NCI-H748 (cell line): ENCODE measurements at regions not wholly inside any gene's neighbourhood (a gene's known extent, or its start where the extent isn't known, plus 50 kb on each side); places are given as distances from the start of the nearest gene placed in this dataset.
A peak's percentile ranks its signal among the peaks of the same experiment; 100 is the strongest.

ENCODE experiments used
- DNase-seq: peaks from one replicate; lab custom pipeline; 2025; ENCODE audit not compliant: unreplicated experiment; lab: John Stamatoyannopoulos, UW

DNA sequence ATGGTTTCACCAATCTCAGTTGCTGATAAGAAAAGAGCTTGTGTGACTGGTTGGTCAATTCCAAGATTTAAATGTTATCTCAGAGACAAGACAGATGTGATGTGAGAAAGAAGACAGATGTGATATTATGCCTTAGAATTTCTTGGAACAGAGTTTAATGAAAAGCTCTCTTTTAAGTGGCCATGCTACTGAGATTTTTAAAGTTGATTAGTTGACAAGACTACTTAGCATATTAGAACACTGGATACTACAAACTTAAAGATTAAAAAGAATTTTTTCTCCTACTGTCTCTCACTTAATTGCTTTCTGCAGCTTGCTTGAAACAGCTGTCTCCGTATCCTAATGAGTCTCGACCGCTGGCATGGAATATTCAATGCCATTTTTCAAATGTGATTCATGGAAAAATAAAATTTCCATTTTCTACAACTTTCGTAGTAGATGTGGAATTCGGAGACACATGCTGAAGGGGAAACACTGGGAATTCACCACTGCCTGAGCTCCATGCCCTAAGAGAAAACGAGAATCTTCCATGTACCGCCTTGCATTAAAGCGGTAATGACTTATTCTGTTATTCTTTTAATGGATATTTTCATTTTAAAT is 634.2 kb upstream of the SETBP1 start:
- no peak for DNase-seq

DNA sequence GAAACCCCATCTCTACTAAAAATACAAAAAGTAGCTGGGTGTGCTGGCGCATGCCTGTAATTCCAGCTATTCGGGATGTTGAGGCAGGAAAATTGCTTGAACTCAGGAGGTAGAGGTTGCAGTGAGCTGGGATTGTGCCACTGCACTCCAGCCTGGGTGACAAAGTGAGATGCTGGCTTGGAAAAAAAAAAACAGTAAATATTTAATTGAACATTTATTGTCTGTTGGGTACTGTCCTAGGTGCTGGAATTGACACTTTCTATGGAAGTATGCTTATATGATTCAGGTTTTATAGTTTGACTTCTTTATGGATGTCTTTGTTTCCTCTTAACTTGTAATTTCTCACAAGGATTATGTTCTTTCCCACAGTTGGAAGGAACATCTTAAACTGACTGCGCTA is 633.1 kb upstream of the SETBP1 start:
- DNase-seq: no peak

DNA sequence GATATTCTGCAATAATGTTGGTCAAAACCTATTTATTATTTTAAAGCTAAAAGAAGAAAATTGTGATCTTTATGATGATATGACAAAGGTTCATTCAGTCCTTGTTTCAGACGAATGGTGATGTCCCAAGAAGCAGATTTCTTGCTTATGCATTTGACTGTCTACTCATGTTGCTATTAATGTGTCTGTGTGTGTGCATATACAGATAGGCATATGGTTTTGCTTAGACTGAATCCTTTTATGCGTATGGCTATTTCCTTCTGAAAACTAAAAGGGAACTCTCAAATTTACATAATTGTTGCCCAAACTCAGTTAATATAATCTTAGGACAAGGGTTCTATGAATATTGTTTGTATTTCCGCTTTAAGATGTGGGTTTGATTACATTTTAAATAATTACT is 632.3 kb upstream of the SETBP1 start:
- DNase-seq: no peak

DNA sequence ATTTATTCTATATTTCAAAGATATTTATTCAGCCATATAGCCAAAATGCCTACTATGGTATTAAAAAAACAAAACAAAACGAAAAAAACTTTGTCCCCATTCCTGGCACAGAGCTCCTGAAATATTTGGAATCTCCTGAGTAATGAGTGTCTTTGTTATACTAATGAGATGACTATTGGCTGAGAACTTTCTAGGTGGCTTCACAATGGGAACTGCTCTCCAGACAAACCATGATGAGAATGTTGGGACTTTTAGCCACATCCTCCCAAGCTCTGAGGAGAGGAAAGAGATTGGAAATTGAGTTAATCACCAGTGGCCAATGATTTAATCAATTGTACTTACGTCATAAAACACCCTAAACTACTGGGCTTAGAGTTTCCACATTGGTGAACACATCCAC is 631.8 kb upstream of the SETBP1 start:
- DNase-seq: no peak

DNA sequence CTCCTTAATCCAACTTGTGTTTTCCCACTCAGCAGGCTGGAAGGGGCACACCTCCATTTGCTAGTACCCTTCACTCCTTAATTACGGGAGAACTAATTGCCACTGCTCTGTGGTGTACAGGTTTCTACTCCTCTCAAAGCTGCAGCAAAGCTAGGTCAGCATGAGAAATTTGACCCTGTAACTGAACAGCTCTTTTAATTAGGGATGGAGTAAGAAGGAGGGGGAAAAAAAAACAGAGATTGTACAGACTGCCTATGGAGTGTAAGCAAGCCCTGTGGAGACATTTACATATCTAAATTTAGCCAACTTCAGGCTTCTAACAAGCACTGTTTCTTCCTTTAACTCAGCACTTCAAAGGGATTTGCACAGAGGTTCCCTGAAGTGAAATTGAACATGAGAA is 629.7 kb upstream of the SETBP1 start:
- peak; percentile 89 for DNase-seq

DNA sequence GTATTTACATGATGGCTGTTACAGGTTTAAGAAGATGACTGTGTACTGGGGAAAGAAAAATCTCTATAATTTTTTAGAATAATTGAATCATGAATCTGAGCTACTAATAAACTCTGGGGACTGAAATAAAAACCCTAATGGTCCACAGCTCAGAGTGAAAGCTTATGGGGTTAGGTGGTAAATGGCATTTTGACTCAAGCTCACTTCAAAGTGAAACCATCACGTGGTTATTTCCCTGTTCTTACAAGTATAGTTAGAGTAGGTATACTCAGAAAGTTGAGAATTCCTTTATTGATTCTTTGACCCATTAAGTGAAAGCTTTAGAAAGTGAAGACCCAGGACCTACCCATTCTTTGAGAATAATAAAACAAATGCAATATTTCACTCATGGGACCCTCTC is 626.2 kb upstream of the SETBP1 start:
- no peak for DNase-seq

DNA sequence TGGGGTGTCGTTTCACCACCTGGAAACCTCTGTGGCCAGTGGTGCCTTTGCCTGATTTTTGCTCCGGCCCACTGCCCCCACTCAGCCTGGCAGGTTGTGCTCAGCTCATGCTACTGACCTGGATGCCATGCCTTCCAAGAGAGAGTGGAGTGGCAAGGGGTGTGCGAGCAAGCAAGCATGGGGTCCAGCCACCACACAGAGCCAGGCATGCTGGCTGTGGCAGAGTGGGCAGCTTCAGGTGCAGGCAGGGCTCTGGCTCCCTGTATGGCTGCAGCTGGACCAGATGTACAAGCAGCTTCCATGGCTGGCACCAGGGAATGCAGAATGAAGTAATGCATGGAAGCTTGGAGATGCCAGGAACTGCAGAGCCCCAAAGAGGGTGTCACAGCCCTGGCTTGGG is 620.5 kb upstream of the SETBP1 start:
- no peak for DNase-seq

DNA sequence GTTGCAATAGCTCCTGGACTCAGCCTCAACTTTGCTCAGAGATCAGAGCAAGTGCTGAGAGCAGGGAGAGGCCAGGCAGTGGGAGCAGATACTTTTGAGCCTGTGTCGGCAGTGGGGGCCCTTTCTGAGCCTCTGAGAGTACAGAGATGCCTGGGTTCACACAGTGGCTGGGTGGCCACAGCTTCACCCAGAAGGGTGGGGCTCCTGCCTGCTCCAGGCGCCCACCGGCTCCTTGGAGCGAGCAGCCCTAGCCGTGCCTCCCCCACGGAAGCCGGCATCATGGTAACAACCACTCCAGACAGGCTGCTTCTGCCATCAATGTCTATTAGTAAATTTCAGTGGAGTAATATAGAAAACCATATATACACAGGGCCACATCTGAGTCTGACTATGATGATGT is 619.2 kb upstream of the SETBP1 start:
- DNase-seq: no peak

DNA sequence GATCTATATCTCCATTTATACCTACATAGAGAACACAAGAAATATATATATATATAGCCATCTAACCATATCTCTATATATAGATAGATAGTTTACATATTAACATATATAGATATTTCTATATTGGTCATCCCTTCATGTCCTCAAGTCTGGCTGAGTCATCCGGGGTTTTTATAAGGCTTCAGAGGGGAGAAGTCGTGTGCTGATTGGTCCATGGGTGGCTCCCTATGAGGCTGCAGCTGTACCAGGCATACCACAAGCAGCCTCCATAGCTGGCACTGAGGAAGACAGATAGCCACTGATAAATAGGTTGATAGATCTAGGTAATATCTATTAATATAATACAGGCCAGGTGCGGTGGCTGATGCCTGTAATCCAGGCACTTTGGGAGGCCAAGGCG is 618.3 kb upstream of the SETBP1 start:
- DNase-seq: no peak

DNA sequence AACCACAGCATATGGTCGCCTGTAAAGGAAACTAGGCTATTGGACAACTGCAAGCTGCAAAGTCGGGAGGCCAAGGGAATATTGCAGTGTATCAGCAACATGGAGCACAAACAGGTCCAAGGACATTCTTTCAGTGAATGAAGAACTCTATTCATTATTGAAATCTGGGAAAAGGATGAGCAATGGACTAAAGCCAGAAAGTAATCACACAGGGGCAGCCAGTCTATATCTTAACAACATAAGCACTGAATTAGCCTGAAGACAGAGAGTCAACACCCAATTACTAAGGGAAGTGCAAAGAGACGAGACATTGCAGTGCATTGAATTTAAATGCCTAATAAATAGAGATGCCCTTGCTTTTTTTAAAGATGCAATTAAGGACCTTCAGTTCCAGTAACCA is 615.5 kb upstream of the SETBP1 start:
- no peak for DNase-seq

DNA sequence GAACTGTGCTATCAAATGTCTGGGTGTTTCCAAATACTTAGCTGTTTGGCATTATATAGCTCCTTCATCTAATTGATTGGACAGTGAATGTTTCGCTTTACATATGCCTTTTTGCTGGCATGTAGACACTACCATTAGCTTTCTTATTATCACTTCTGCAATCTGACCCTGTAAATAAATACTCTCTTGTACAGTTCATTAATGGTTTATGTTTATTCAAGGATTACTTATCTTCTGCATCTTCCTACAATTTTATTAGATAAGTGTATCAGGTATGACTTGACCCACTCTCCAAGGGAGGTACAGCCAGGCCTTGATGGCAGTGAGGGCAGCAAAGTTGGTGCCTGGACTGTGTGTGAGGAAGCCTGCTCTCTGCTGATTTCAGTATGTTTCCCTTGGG is 614.1 kb upstream of the SETBP1 start:
- DNase-seq: no peak

DNA sequence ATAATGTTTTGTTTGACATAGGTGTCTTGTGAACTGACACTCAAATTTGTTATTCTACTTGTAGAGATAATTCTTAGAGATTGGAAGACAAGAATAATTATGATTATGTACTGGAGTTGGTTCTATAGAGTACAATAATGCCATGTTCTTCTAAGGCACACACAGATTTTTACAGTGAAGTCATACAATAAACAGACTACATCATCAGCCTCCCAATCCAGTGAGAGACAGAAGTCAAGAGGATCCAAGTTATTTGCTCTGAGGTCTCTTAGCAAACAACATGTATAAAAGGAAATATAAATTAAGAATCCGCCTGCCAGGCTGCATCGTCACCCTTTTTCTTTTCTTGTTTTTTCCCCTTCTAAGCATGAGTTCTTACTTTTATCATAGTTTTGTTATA is 613.5 kb upstream of the SETBP1 start:
- DNase-seq: peak; percentile 22

DNA sequence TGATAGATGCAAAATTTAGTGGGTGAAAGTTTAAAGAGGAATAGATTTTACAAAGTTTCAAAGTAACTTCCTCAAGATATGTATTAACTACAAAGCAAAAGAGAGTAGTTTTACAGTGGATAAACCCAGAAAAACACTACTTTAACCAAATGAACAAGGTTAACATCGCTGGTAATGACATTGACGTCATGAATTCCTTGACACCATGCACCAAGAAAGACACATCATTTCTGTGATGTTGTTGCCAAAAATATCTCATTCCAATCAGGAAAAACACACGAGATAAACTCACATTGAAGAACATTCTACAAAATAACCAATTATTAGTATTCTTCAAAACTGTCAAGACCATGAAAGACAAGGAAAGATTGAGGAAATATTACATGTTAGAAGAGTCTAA is 605.6 kb upstream of the SETBP1 start:
- DNase-seq: no peak

DNA sequence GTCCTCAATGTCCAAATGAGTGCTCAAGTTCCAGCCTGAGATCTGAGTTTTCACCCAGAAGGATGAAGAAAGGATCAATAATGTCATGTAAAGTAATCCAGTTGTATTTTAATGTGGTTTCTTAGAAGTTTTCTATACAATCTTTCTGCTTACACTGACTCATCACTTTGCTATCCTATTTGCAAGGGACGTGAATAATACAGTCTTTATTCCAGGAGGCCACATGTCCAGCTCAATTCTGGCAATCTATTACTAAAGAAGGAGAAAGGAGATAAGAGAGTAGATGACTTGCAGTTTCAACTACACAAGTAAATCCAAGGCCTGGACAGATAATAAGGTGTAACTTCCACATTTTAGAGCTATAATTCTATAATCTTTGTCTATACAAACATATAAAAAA is 601.1 kb upstream of the SETBP1 start:
- DNase-seq: no peak

DNA sequence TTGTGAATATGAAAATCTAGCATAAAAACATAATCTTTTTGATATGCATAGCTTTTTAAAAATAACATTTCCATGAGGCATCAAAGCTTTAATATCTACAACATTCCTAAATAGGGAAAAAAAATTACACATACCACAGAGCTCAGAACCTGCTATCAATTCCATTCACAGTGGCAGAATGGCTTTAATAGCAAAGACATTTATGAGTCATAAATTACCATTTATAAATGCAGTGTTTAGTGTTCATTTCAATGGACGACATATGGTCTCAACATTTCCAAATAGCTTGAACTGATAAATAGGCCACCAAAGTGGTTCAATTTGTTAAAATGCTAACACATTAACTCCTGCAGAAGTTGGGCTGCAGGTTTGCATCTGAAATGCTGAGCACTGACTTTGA is 600.6 kb upstream of the SETBP1 start:
- no peak for DNase-seq

DNA sequence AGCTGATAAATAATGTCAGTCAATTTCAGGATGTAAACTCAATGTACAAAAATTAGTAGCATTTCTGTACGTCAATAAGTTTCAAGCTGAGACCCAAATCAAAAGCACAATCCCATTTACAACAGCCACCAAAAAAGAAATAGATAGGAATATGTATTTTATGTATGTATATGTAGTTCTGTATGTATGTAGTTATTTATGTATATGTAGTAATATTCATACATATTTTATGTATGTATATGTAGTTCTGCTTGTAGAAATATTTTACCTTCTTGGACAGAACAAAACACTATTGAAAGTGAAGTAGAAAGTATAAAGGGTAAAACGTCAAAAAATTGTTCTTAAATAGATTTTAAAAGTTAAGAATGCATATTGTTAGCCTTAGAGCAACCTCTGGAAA is 591.0 kb upstream of the SETBP1 start:
- no peak for DNase-seq

DNA sequence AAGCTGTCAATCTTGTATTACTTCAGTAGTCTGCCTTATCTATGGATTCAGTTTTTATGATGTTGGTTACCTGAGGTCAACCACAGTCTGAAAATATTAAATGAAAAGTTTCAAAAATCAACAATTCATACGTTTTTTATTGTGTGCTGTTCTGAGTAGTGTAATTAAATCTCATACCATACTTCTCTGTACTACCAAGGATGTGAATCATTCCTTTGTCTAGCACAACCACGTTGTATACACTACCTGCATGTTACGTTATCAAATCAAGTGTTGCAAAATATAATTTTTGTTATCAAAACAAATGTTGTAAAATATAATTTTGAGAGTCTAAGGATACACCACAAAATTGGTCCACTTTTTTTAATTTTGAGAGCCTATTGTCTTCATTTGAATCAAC is 590.2 kb upstream of the SETBP1 start:
- no peak for DNase-seq

DNA sequence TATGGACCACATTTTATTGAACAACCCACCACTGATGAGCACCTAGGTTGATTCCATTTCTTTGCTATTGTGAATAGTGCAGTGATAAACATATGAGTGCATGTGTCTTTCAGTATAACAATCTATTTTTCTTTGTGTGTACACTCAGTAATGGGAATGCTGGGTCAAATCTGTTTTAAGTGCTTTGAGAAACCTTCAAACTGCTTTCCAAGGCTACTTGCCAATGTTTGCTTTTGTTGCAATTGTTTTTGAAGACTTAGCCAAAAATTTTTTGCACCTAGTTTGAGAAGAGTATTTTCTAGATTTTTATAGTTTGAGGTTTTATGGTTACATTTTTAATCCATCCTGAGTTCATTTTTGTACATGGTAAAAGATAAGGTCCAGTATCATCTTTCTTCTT is 587.4 kb upstream of the SETBP1 start:
- no peak for DNase-seq

DNA sequence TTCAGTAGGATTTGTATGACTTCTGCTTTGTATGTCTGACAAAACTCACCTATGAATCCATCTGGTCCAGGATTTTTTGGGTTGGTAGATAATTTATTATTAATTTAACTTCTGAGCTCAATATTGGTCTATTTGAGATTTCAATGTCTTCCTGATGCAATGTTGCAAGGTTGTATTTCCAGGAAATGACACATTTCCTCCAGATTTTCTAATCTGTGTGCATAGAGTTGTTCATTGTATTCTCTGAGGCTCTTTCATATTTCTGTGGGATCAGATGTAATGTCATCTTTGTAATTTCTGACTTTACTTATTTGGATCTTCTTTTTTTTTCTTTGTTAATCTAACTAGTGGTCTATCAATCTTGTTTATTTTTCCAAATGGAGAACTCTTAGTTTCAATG is 584.7 kb upstream of the SETBP1 start:
- no peak for DNase-seq

DNA sequence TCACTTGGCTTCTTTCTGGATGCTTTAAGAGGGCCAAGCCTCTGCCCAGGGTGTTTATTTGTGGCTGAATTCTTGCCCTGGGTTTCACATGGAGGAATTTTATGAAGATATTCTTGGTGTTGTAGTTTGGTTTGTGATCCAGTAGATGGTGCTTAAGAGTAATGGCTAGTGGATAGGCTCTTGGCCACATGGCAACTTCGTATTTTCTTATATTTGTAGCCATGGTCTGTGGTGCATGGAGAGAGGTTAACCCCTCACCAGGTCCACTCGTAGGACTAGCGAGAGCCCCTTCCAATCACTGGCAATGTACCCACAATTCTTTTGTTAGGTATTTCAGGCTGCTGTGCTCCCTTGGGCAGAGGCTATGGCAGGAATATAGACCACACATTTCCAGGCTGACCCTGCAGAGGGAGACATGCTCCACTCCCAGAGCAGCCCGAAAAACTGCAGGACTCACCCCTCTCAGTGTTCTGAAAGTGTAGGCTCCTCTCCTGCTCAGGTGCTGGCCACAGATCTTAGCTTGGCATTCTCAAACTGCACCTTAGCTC is 582.1 kb upstream of the SETBP1 start:
- DNase-seq: no peak

DNA sequence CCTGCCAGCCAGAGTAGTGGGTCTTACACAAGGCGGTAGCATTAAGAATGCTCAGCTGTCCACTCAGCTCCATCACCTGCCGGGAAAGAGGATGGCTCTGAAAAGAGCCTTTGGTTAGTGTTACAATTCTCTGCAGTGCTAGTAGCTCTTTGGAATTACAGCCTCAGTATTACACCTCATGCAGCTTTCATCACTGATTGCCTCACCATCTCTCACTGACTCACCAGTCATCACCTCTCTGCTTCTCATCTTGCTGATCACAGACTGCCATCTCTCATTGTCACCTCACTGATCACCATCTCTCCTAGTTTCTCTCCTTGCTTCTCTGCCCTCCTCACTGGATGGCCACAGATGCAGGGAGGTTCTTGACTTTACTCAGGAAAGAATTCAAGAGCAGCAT is 573.5 kb upstream of the SETBP1 start:
- no peak for DNase-seq

DNA sequence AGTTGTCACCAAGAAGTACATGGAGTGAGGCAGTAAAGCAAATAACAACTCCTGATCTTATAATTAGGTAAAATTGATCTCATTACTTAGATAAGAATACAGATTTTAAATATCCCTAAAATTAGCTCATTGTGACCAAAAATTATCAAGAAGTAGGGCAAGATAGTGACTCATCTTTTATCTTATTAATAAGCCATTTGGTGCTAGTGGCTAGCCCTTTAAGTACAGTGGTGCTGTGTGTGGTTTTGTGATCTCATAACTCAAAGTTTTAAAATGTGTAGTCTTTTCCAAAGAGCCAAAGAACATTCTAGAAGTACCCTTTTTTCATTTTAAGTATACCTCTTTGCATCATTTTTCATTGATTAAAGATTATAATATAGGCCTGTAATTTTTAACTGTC is 569.4 kb upstream of the SETBP1 start:
- no peak for DNase-seq

DNA sequence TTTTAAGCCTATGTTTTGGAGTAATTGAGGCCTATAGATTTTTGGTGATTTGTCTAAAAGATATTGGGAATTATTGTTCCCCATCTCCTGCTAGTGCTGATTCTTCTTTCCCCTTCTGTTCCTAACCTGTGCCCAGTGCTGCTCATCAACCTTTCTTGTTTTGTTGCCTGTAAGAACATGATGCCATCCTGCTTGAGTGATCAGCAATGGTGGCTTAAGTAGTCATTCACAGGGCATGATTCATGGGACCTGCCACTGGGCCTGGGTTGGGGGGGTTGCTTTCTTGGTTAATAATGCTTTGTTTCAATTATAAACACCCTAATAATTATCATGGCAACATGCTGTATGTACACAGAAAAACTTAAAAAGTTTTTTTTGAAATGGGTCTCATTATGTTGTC is 562.9 kb upstream of the SETBP1 start:
- no peak for DNase-seq

DNA sequence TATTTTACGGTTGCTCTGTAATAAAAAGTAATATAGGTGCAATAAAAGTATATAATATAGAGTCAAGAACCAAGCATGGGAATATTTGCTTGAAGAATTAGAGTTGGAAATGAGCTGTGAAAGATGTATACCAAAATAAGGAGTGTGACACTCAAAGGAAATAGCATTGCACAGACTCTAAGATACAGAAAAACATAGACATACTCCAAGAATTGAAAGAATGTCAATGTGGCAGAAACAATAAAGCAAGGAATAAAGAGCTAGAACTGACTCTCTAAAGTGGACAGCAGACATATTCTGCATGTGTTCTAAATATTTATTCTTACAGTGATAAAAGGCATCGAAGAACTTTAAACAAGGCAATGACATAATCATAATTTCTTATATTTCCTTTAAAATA is 561.1 kb upstream of the SETBP1 start:
- DNase-seq: no peak
